B cell (primary cell): ENCODE measurements at regions not wholly inside any gene's neighbourhood (a gene's known extent, or its start where the extent isn't known, plus 50 kb on each side); places are given as distances from the start of the nearest gene placed in this dataset.

Source experiments
- ATAC-seq: fragments of 200-7000 bp; cut with Tn5 transposase; one replicate; pipeline ENCODE4 v1.10.0; 2021; ENCODE audit warnings: low read depth, mild to moderate bottlenecking, moderate number of reproducible peaks, moderate library complexity
- CTCF ChIA-PET: fragments of 350-600 bp; sonication (Branson Sonifier 250); formaldehyde crosslinking; loops from one replicate; lab custom pipeline; 2021; ENCODE audit warnings: antibody characterized with exemption, inconsistent platforms; lab: Charles Lee
- POLR2A ChIA-PET: fragments of 350-600 bp; sonication (Branson Sonifier 250); formaldehyde crosslinking; loops from one replicate; lab custom pipeline; 2021; ENCODE audit warnings: antibody characterized with exemption; lab: Charles Lee
- DNase-seq: peaks from one replicate; pipeline ENCODE4 v3.0.0; 2013
- H2AFZ ChIP-seq: 2 replicates; pipeline ENCODE4 v1.6.1; 2012; ENCODE audit warnings: mild to moderate bottlenecking, low read depth, low read length; ENCODE audit not compliant: insufficient read depth, poor library complexity, severe bottlenecking
- H3K27ac ChIP-seq, 2 donors: 1 replicate in 1 of 2; 2 replicates in 1 of 2; pipeline ENCODE4 v1.5.1; 2012 to 2013; ENCODE audit warnings: low read length in 2 of 2, mild to moderate bottlenecking in 2 of 2, moderate library complexity in 1 of 2
- H3K27me3 ChIP-seq, 4 experiments: fragments of 200-600 bp in 1 of 4; sonication (generic) in 1 of 4; replicated peaks in 1 of 4; 1 replicate in 2 of 4; 2 replicates in 2 of 4; pipeline versions ENCODE4 v1.6.1 to v1.7.0; 2013 to 2016; ENCODE audit warnings: low read length in 3 of 4, mild to moderate bottlenecking in 2 of 4, mixed read lengths in 1 of 4, moderate library complexity in 1 of 4; ENCODE audit not compliant: insufficient read depth in 4 of 4, control insufficient read depth in 3 of 4; ENCODE audit errors: control extremely low read depth in 1 of 4
- H3K36me3 ChIP-seq, 2 experiments: replicated peaks in 1 of 2; 1 replicate in 1 of 2; 2 replicates in 1 of 2; pipeline versions ENCODE4 v1.6.1 to v1.7.1; 2013; ENCODE audit warnings: low read length in 1 of 2; ENCODE audit not compliant: insufficient read depth in 2 of 2, control insufficient read depth in 1 of 2; ENCODE audit errors: control extremely low read depth in 1 of 2, extremely low read depth in 1 of 2
- H3K4me1 ChIP-seq, 2 donors: fragments of 200-600 bp in 1 of 2; sonication (generic) in 1 of 2; 1 replicate in 1 of 2; 2 replicates in 1 of 2; pipeline versions ENCODE4 v1.5.1 to v1.6.1; 2013 to 2017; ENCODE audit warnings: low read length in 2 of 2; ENCODE audit not compliant: control insufficient read depth in 2 of 2, insufficient read depth in 2 of 2
- H3K4me2 ChIP-seq: replicated peaks from 2 replicates; pipeline ENCODE3; 2012; ENCODE audit warnings: mild to moderate bottlenecking, low read depth, low read length; ENCODE audit not compliant: poor library complexity, severe bottlenecking
- H3K4me3 ChIP-seq, 5 experiments: fragments of 200-600 bp in 1 of 5; sonication (generic) in 1 of 5; 1 replicate in 3 of 5; 2 replicates in 2 of 5; pipeline versions ENCODE4 v1.5.1 to v1.7.0; 2011 to 2016; ENCODE audit warnings: low read length in 4 of 5, mild to moderate bottlenecking in 4 of 5, low read depth in 2 of 5, control low read depth in 1 of 5, moderate library complexity in 1 of 5; ENCODE audit not compliant: insufficient read depth in 1 of 5; ENCODE audit errors: control extremely low read depth in 1 of 5, extremely low read depth in 1 of 5
- H3K79me2 ChIP-seq: fragments of 200-600 bp; sonication (generic); one replicate; pipeline ENCODE4 v1.6.0; 2016; ENCODE audit warnings: low read length; ENCODE audit not compliant: control insufficient read depth, insufficient read depth
- H3K9ac ChIP-seq: fragments of 200-600 bp; sonication (generic); 2 replicates; pipeline ENCODE4 v1.6.1; 2017; ENCODE audit warnings: mild to moderate bottlenecking, low read length, moderate library complexity
- H3K9me3 ChIP-seq, 3 donors: one replicate each; pipeline versions ENCODE4 v1.6.1 to v1.7.1; 2013; ENCODE audit warnings: low read length in 2 of 3; ENCODE audit not compliant: control insufficient read depth in 2 of 3, insufficient read depth in 1 of 3; ENCODE audit errors: control extremely low read depth in 1 of 3
- H4K20me1 ChIP-seq: 2 replicates; pipeline ENCODE4 v1.6.0; 2012; ENCODE audit warnings: mild to moderate bottlenecking, low read length; ENCODE audit not compliant: insufficient read depth, control insufficient read depth, poor library complexity, severe bottlenecking
- H3K27ac Mint-ChIP-seq: one replicate; pipeline ENCODE4 v1.8.0; 2021; ENCODE audit warnings: mixed read lengths
- H3K27me3 Mint-ChIP-seq: one replicate; pipeline ENCODE4 v1.8.0; 2021; ENCODE audit warnings: mixed read lengths
- H3K4me1 Mint-ChIP-seq: one replicate; pipeline ENCODE4 v1.8.0; 2021; ENCODE audit warnings: mixed read lengths
- H3K4me3 Mint-ChIP-seq: one replicate; pipeline ENCODE4 v1.8.0; 2021; ENCODE audit warnings: mixed read lengths
- H3K9me3 Mint-ChIP-seq: one replicate; pipeline ENCODE4 v1.8.0; 2022; ENCODE audit warnings: mixed read lengths; ENCODE audit not compliant: insufficient read depth
- CTCF ChIP-seq: fragments of 200-600 bp; IDR thresholded peaks from one replicate; pipeline ENCODE4 v1.8.0; 2022; ENCODE audit warnings: antibody characterized with exemption, mild to moderate bottlenecking
- EZH2 ChIP-seq: IDR thresholded peaks from 2 replicates; pipeline ENCODE4 v1.6.1; 2012; ENCODE audit warnings: borderline replicate concordance, low read depth, mild to moderate bottlenecking, moderate library complexity, low read length; ENCODE audit not compliant: insufficient read depth, poor library complexity, severe bottlenecking
- WGBS: methylation state at CpG from one replicate; pipeline ENCODE4 v1.1.5; 2013; ENCODE audit warnings: missing lambda C conversion rate; ENCODE audit not compliant: insufficient coverage; 5-methylcytosine and 5-hydroxymethylcytosine counted together
- intact Hi-C: fragments of 100-400 bp; cut with micrococcal nuclease; formaldehyde crosslinking; loops from one replicate; pipeline ENCODE4 v1.10.0; 2022

DNA sequence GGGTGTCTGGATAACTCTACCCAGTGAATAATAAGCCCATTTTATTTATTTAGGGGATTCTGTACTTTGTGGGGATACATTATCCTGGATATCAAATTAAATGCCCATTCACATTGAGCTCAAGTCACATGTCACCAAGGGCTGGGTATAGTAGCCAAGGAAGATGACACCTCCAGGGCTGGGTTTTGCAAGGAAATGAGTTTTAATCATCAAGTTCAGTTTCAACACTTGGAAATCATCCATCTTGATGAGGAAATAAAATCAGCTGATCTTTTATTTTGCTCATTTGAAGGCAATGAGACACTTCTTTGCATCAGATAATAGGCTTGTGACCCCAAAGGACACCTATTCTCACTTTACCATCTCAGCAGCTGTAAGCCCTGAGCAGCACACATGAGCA is 80.0 kb upstream of the TNR start:
- Histone ChIP-seq H3K27me3 (no peaks in the 10 kb centered on the region), H3K36me3 (no peaks in the 10 kb centered on the region), H3K9me3 (peaks cover 0 to 3% (median 0%) of the 10 kb centered on the region in 3 donors), H3K4me1 (no peaks in the 10 kb centered on the region), H3K4me2 (no peak overlapping the region), H3K79me2 (no peaks in the 10 kb centered on the region), H3K9ac (no peak overlapping the region), H3K4me3 (no peak overlapping the region), H3K27ac (no peak overlapping the region), H4K20me1 (no peaks in the 10 kb centered on the region), H2AFZ (no peak overlapping the region)
- ATAC-seq, result no peak
- intact Hi-C loops, result loop anchor here (5.0 kb wide), 1 partner anchor 451 kb away; no protein-coding TSS in a partner anchor
- TF ChIP-seq EZH2 (no peak), CTCF (no peak)
- CTCF ChIA-PET, result interaction anchor here (0.7 to 2.2 kb wide), 3 partner anchors 342 to 672 kb away, joined by 3 to 14 read pairs (median 4); no protein-coding TSS in a partner anchor
- H3K27me3 Mint-ChIP-seq, result peaks cover 25% of the 10 kb centered on the region
- H3K9me3 Mint-ChIP-seq, result no peaks in the 10 kb centered on the region
- H3K27ac Mint-ChIP-seq, result no peak overlapping the region
- no peaks in the 10 kb centered on the region for H3K4me1 Mint-ChIP-seq
- DNase-seq, result no peak
- POLR2A ChIA-PET, result no interaction called here
- no peak overlapping the region for H3K4me3 Mint-ChIP-seq

GRCh38 chr1:175822580-175822979 is 79.2 kb upstream of the TNR start:
- POLR2A ChIA-PET, result no interaction called here
- no peak for TF ChIP-seq CTCF
- TF ChIP-seq EZH2, result no peak
- intact Hi-C loops, result loop anchor here (5.0 kb wide), 1 partner anchor 450 kb away; no protein-coding TSS in a partner anchor
- H3K27me3 ChIP-seq, result no peaks in the 10 kb centered on the region
- DNase-seq, result no peak
- no peaks in the 10 kb centered on the region for H4K20me1 ChIP-seq
- no peak overlapping the region for H3K4me3 Mint-ChIP-seq
- H3K36me3 ChIP-seq, result no peaks in the 10 kb centered on the region
- CTCF ChIA-PET, result no interaction called here
- H3K79me2 ChIP-seq, result no peaks in the 10 kb centered on the region
- H3K9ac ChIP-seq, result no peak overlapping the region
- no peaks in the 10 kb centered on the region for H3K4me1 ChIP-seq
- no peak overlapping the region for H3K4me3 ChIP-seq
- ATAC-seq, result no peak
- H3K27ac Mint-ChIP-seq, result no peak overlapping the region
- H3K4me1 Mint-ChIP-seq, result no peaks in the 10 kb centered on the region
- no peak overlapping the region for H3K4me2 ChIP-seq
- H3K27me3 Mint-ChIP-seq, result peaks cover 25% of the 10 kb centered on the region
- peaks cover 0 to 3% (median 0%) of the 10 kb centered on the region in 3 donors for H3K9me3 ChIP-seq
- H3K27ac ChIP-seq, result no peak overlapping the region
- H3K9me3 Mint-ChIP-seq, result no peaks in the 10 kb centered on the region
- no peak overlapping the region for H2AFZ ChIP-seq
- no CpG with 5 or more reads among the region's 2 CpGs for WGBS
